Skeletal muscle tissue (tissue), 3 donors: ENCODE measurements at regions not wholly inside any gene's neighbourhood (a gene's known extent, or its start where the extent isn't known, plus 50 kb on each side); places are given as distances from the start of the nearest gene placed in this dataset.

Experiments
- H3K27ac ChIP-seq: one replicate; pipeline ENCODE4 v1.7.0; 2013; ENCODE audit warnings: mild to moderate bottlenecking, low read depth, low read length, inconsistent platforms
- H3K27me3 ChIP-seq, 3 donors: one replicate each; pipeline ENCODE4 v1.7.0; 2013; ENCODE audit warnings: low read length in 3 of 3; ENCODE audit not compliant: control insufficient read depth in 3 of 3, insufficient read depth in 3 of 3
- H3K36me3 ChIP-seq, 3 donors: one replicate each; pipeline ENCODE4 v1.7.0; 2013; ENCODE audit warnings: low read length in 3 of 3; ENCODE audit not compliant: control insufficient read depth in 3 of 3, insufficient read depth in 3 of 3
- H3K4me1 ChIP-seq, 3 donors: one replicate each; pipeline ENCODE4 v1.7.0; 2013; ENCODE audit warnings: low read length in 3 of 3, mild to moderate bottlenecking in 3 of 3; ENCODE audit not compliant: control insufficient read depth in 3 of 3, insufficient read depth in 3 of 3
- H3K4me3 ChIP-seq, 3 donors: one replicate each; pipeline ENCODE4 v1.7.0; 2013; ENCODE audit warnings: low read length in 3 of 3
- H3K9ac ChIP-seq, 3 donors: one replicate each; pipeline ENCODE4 v1.7.0; 2013; ENCODE audit warnings: low read length in 3 of 3, mild to moderate bottlenecking in 3 of 3, moderate library complexity in 2 of 3, low read depth in 1 of 3
- H3K9me3 ChIP-seq, 3 donors: one replicate each; pipeline ENCODE4 v1.7.0; 2013; ENCODE audit warnings: low read length in 3 of 3; ENCODE audit not compliant: control insufficient read depth in 3 of 3
- donor health status: Osteomylitis.

- Histone ChIP-seq H3K4me1 (peaks cover 19 to 32% (median 30%) of the 10 kb centered on the region in 3 donors), H3K27ac (no peak overlapping the region)
Measured at GRCh38 chr14:76314521-76315034, 61.4 kb upstream of the ESRRB start.

GRCh38 chr14:76320486-76320885 is 55.5 kb upstream of the ESRRB start:
- Histone ChIP-seq H3K4me3 (no peak overlapping the region), H3K36me3 (no peaks in the 10 kb centered on the region), H3K9ac (no peak overlapping the region), H3K27ac (no peak overlapping the region), H3K4me1 (peaks cover 0 to 10% (median 6%) of the 10 kb centered on the region in 3 donors), H3K27me3 (no peaks in the 10 kb centered on the region), H3K9me3 (no peaks in the 10 kb centered on the region)

More at GRCh38 chr14:76314521-76315034, 61.4 kb upstream of the ESRRB start:
- peaks cover 0 to 11% (median 0%) of the 10 kb centered on the region in 3 donors for H3K27me3 ChIP-seq
- H3K4me3 ChIP-seq, result no peak overlapping the region
- no peaks in the 10 kb centered on the region for H3K9me3 ChIP-seq
- H3K9ac ChIP-seq, result no peak overlapping the region
- H3K36me3 ChIP-seq, result no peaks in the 10 kb centered on the region

- Histone ChIP-seq H3K27me3 (no peaks in the 10 kb centered on the region), H3K36me3 (no peaks in the 10 kb centered on the region), H3K27ac (no peak overlapping the region), H3K4me3 (no peak overlapping the region), H3K4me1 (peaks cover 0 to 14% (median 7%) of the 10 kb centered on the region in 3 donors), H3K9ac (no peak overlapping the region), H3K9me3 (no peaks in the 10 kb centered on the region)
Measured at GRCh38 chr14:76320975-76321374, 55.0 kb upstream of the ESRRB start.

GRCh38 chr14:76322594-76323220 is 53.2 kb upstream of the ESRRB start:
- H3K9me3 ChIP-seq, result no peaks in the 10 kb centered on the region
- no peaks in the 10 kb centered on the region for H3K27me3 ChIP-seq
- H3K4me1 ChIP-seq, result peaks cover 6 to 24% (median 22%) of the 10 kb centered on the region in 3 donors
- no peaks in the 10 kb centered on the region for H3K36me3 ChIP-seq
- no peak overlapping the region for H3K9ac ChIP-seq
- no peak overlapping the region for H3K27ac ChIP-seq
- H3K4me3 ChIP-seq, result no peak overlapping the region

GRCh38 chr14:76323331-76324050 is 52.4 kb upstream of the ESRRB start:
- no peak overlapping the region for H3K4me3 ChIP-seq
- peaks cover 6 to 28% (median 26%) of the 10 kb centered on the region in 3 donors for H3K4me1 ChIP-seq
- H3K9ac ChIP-seq, result no peak overlapping the region
- H3K9me3 ChIP-seq, result no peaks in the 10 kb centered on the region
- no peaks in the 10 kb centered on the region for H3K27me3 ChIP-seq
- no peaks in the 10 kb centered on the region for H3K36me3 ChIP-seq
- H3K27ac ChIP-seq, result no peak overlapping the region

- Histone ChIP-seq H3K4me3 (no peak overlapping the region), H3K4me1 (peaks cover 10 to 34% (median 33%) of the 10 kb centered on the region in 3 donors), H3K36me3 (no peaks in the 10 kb centered on the region), H3K9ac (no peak overlapping the region), H3K27ac (no peak overlapping the region), H3K27me3 (peaks cover 0 to 1% (median 0%) of the 10 kb centered on the region in 3 donors), H3K9me3 (no peaks in the 10 kb centered on the region)
Measured at GRCh38 chr14:76324133-76324532, 51.8 kb upstream of the ESRRB start.
